SKM-1 (cell line): ENCODE measurements at regions not wholly inside any gene's neighbourhood (a gene's known extent, or its start where the extent isn't known, plus 50 kb on each side); places are given as distances from the start of the nearest gene placed in this dataset.
"Not testable (repeated sequence)": the region's sequence is repeated elsewhere in the genome, so short reads cannot be mapped to it uniquely, and the experiment has no call there.

Experiments used
- DNase-seq: peaks from one replicate; lab custom pipeline; 2025; ENCODE audit not compliant: unreplicated experiment; lab: John Stamatoyannopoulos, UW

DNA sequence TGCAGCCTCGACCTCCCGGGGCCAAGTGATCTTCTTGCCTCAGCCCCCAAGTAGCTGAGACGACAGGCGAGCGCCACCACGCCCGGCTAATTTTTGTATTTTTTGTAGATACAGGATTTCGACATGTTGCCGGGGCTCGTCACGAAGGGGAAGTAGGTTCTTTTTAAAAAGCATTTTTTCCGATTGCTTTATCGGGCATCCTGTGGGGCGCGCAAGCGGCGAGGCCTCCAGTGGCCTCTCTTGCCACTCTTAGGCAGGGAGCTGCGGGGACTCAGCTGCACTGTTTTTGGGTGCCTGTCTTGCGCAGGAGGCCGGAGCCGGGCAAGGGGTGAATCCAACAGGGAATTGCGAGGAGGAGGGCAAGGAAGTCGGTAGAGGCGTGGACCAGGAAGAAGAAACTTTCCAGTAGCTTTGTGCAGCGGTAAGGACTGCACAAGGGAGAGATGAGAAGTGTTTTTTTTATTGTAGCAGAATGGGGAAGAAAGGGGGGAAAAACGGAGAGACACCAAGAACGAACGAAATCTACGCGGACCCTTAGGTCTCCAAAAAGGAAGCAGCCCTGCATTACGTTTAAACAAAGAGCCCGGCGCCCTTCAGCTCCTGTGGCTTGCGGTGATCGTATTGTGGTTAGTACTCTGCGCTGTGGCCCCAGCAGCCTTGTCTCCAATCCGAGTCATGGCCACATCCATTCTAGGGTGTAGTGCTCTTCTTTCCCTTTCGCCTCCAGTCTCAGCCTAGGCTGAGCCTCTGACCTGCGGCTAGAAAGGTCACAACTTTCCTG lies 164.8 kb downstream of the PPIAL4G start:
- peak; percentile 91 for DNase-seq

DNA sequence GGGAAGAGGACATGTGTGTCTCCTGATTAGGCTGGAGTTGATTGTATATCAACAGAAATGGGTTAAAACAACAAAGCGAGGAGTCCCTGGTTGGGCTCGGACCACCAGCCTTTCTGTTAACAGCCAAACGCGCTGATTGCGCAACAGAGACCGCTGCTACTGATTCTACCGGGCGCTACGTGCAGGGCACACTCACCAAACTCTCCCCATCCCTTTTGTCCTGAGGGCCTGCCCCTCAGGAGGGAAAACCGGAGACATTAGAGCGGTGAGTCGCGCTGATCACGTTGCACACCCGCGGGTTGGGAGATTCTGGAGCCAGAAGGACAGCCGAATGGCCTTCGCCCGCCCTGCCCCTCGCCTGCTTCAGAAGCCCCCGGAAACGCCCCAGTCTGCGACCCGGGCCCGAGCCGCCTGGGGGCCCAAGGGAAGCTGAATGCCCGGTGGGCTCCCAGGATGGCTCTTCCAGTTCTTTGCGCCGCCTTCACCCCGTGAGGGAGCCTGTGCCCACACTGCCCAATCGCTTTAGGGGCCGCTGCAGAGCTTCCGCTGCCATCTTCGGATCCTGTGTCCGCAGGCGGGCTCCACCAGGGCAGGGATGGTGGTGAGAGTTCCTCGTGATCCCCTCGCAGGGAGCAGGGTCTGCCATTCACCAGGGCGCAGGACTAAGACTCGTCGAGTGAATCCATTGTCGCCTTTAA lies 165.4 kb upstream of the NBPF11 start:
- no peak for DNase-seq

DNA sequence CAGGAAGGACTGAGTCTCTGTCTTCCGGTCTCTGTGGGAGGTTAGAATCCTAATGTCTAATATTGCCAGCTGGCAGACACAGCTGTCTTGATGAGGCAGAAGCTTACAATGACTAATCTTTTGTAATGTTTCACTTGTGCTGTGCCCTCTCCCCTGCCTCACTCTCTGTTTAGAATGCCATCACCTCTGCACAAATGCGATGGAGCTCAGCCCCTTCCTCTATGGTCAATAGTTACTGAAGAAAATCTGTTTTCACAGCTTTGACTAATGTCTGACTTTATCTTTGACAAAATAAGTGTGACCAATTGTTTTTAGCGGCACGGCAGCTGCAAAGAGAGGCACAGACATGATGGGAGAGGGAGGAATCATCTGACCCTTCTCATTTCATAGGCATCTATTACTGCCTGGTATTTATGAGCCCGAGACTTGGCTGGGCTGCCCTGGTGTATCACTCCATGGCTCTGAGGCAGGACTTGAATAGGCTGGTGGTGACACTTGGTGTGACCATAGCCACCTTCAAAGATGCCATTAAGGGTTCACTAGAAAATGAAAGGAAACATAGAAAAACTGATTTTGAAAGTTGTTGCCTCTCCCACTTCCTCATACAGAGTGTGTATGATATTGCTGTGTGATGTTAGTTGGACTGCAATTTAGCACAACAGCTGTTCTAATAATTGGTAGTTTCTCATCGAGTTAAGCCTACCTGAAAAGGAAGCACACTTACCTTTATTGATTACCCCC lies 163.2 kb upstream of the NBPF11 start:
- DNase-seq: no peak

DNA sequence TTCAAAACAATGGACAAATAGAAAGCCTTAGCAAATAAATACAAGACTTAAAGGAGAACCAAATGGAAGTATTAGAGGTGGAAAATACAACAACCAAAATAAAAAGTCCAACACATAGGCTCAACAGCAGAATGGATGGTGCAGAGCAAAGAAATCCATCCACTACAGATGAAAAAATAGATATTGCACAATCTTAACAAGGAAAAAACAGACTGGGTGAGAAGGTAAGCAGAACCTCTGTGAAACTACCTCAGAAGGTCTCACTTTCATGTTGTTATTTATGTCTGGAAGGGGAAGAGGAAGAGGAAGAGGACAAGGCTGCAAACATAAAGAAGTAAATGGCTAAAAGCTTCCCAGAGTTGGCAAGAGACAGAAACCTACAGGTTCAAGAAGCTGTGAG lies 158.7 kb upstream of the NBPF11 start:
- no peak for DNase-seq

DNA sequence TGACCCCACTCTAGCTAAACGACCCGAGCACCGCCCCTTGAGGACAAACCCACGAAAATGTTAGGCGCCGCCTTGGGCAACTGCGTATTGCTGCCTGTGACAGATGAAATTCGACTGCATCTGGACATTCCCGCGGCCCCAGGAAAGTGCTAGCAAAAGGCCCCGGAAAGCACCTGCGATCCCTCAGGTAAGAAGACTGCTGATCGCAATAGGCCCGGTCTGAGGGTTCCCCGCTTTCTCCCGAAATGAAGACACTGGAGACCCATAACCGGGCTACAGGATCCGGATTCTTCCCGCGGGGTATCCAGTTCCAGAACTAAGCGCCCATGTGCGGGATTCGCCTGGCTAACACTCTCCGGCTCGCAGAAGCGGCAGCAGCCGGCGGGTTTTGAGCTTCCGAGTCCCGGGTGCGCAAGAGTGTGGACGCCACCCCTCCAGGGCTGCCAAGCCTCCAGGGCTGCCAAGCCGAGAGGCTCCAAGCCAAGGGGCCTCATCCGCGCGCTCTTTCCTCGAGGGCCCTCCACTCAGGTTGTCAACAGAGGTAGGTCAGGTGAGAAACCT lies 157.9 kb upstream of the NBPF11 start:
- DNase-seq: no peak

DNA sequence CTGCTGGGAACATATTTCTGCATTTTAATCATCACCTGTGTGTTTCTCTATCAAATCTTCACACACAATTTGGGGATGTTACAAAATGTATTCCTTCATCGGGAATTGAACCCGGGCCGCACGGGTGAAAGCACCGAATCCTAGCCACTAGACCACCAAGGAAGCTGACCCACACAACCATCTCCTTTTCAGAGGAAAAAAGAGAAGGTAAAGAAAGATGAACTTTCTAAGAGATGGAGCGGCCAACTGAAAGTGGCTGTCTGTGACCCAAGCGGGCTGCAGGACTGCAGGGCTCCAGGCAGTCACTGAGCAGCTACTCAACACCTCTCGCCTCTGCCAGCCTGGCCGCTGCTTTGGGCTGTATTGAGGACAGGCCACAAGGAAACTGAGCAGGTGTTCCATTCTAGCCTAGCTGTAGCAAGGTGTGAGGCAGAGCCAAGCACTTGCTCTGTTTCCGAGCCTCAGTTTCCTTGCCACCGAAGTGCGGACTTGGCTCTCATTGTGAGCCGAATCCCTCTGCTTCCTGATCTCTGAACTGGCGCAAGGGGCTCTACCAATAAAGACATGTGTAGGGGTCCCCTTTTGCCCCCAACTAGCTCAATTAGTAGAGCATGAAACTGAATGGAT lies 156.9 kb upstream of the NBPF11 start:
- no peak for DNase-seq

DNA sequence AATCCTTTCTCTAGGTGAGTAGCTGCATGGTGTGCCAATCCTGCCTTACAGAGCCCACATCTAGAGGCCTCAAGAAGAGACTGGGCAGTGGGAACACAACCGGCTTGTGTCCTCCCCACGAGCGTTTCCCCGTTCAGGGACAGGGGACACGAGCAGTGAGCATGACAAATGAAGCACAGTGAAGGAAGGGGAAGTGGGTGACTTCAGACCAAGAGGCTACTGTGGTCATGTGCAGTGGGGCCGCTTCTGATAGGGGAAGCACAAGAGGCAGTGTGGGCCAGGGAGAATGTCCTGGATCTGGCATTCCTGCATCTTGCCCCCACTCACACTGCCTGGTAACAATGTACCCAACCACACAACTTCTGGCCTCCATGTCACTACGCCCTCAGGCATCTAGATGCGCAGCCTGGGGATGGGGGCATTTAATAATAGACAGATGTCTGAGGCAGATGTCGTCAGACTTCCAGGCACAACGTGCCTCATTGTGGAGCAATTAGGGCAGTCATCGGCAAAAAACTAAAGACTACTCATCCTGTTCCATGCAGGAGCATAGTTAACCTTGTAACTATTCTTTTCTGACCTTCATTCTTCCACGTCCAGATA lies 155.6 kb upstream of the NBPF11 start:
- peak; percentile 31 for DNase-seq

DNA sequence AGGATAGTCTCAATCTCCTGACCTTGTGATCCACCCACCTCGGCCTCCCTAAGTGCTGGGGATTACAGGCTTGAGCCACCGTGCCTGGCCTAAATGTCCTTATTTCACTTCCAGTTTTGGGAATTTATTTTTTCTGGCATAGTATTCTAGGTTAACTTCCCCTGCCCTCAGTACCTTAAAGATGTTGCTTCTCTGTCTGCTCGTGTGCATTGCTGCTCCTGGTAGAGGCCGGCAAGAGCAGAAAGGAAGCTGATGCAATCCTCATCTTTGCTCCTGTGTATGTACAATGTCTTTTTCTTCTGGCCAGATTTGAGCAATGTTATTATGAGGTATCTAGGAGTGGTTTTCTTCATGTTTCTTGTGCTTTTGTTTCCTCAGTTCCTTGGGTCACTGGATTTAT lies 152.9 kb upstream of the NBPF11 start:
- DNase-seq: not testable (repeated sequence)

DNA sequence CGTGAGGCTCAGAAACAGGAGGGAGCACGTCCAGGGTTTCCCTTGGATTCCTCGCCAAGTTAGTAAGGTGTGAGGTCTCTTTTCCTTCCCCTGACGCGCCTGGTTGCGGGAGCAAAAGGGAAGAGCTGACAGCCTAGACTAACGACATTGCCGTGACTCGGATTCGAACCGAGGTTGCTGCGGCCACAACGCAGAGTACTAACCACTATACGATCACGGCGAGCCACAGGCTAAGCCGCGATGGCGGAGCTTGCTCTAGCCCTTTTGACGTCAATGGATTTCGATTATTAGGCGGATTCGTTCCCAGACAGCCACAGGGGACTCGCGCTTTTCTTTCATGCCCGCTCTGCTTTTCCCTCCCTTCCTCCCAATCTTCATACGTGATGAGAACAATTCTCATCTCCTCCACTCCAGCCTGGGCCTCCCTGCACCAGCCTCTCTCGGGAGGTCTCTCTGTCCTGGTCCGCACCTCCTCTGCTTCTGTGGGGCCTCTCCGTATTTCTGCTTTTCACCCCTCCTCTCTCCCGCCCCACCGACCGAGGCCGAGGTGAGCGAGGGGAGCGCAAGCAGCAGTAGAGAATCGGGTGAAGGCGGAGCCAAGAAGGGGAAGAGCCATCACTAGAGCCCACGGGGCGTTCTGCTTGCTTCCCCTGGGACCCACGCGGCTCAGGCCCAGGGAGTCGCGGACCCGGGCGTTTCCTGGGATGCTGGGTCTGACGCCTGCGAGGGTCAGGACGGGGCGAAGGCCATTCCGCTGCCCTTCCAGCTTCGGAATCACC lies 150.7 kb upstream of the NBPF11 start:
- DNase-seq: not testable (repeated sequence)

DNA sequence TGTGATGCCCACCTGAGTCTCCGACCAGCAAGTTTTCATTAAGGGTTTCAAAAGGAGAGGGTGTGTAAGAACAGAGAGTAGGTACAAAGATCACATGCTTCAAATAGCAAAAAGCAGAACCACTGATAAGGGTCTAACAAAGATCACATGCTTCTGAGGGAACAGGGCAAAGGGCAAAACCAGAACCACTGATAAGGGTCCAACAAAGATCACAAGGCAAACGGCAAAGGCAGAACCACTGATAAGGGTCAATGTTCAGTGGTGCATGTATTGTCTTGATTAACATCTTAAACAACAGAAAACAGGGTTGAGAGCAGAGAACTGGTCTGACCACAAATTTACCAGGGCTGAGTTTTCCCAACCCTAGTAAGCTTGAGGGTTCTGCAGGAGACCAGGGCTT lies 145.8 kb upstream of the NBPF11 start:
- not testable (repeated sequence) for DNase-seq

DNA sequence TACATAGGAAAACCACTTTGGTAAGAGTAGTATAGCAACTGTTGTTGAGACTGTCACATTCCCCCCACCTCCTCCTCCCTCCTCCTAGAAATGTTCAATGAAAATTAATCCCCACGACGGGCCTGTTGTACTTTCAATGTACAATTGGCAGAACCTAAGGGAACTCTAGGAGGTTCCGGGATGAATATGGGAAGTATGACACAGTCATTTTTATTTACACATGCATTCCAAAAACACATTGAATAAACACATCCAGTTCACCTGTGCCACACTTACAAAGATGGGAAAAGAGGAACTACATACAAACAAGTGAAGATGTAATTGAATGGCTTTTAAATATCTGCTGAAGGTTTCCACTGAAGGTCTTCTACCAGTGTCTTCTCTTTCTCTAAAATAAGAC lies 144.4 kb upstream of the NBPF11 start:
- no peak for DNase-seq

DNA sequence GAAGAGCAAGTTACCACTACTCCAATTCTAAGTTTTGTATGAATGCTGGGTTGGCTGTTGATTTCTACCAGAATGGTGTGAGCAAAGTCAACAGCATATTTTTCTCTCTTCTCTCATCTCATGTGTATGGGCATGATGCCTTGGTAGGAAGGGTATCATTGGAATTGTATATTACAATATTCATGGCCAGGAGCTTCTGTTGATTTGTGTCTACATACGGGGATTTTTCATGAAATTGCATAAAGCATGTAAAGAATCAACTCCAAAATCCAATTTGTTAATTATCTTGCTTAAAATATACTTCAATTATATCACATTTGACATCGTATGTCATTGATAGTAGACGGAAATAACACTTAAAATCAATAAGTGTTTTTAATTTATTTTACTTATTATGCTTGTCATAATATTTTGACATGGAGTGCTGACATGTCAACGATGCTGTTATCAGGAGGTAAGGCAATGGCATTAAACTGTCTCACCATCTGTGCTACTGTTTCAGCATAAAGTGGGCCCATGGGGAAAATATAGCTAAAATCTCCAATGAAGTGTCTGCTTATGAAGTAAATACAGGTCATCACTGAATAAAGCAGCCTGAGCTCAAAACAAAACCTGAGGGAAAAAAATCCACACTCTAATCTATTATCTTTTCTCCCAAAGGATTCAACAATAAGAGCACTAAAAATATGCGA lies 142.2 kb upstream of the NBPF11 start:
- DNase-seq: no peak

DNA sequence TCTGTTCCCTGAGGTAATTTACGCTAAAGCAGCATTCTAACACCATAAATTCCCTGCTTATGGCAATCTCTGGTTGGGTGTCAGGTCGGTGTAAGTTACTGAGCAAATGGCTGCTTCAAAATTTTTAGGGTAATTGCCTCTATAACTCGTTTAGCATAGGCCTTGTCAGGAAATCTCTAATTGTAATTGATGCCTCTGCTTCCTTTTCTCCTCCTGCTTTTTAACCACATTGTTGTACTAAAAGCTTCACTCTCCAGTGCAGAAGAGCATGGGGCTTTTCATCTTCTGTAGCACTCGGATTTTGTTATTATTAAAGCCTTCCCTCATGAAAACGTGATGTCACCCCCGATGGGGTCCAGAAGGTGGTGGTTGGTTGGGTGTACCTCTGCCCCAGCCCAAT lies 141.6 kb upstream of the NBPF11 start:
- DNase-seq: no peak

DNA sequence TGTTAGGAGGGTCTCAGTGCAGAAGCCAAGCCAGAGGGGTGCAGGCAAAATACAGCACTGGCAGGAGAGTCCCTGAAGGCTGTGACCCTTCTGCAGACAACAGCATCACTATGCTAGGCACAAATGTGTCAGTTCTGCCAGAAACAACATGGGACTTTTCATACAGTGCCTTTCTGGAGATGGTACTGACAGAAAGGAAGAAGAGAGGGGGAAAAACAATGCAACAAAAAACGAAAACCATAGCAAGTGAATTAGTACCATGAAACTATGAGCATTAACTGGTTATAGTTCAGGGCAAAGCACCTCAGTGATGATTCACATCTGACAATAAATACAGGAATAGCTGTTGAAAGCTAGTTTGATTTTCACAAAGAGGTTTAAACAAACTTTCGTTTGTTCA lies 140.8 kb upstream of the NBPF11 start:
- no peak for DNase-seq

DNA sequence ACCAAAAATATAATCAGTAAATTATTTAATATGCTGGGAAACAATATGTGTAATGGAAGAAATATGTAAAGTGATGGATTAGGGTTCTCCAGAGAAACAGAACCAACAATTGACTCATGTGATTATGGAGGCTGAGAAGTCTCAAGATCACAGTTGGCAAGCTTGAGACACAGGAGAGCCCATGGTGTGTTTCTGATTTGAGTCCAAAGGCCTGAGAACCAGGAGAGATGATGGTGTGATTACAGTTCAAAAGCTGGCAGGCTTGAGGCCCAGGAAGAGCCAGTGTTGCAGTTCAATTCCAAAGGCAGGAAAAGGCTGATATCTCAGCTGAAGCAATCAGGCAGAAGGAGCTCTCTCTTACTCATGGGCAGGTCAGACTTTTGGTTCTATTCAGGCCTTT lies 138.8 kb upstream of the NBPF11 start:
- DNase-seq: no peak

DNA sequence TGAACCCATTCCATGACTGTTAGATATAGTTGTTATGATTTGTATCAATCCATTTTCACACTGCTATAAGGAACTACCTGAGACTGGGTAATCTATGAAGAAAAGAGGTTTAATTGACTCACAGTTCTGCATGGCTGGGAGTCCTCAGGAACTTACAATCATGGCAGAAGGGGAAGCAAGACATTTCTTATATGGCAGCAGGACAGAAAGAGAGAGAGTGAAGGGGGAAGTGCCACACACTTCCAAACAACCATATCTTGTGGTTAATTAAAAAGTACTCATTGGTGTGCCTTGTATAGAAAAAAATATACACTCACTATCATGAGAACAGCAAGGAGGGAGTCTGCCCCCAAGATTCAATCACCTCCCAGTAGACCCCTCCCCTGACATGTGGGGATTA lies 137.6 kb upstream of the NBPF11 start:
- DNase-seq: no peak

DNA sequence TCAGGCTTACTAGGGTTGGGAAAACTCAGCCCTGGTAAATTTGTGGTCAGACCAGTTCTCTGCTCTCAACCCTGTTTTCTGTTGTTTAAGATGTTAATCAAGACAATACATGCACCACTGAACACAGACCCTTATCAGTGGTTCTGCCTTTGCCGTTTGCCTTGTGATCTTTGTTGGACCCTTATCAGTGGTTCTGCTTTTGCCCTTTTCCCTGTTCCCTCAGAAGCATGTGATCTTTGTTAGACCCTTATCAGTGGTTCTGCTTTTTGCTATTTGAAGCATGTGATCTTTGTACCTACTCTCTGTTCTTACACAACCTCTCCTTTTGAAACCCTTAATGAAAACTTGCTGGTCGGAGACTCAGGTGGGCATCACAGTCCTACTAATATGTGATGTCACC lies 133.9 kb upstream of the NBPF11 start:
- DNase-seq: not testable (repeated sequence)

DNA sequence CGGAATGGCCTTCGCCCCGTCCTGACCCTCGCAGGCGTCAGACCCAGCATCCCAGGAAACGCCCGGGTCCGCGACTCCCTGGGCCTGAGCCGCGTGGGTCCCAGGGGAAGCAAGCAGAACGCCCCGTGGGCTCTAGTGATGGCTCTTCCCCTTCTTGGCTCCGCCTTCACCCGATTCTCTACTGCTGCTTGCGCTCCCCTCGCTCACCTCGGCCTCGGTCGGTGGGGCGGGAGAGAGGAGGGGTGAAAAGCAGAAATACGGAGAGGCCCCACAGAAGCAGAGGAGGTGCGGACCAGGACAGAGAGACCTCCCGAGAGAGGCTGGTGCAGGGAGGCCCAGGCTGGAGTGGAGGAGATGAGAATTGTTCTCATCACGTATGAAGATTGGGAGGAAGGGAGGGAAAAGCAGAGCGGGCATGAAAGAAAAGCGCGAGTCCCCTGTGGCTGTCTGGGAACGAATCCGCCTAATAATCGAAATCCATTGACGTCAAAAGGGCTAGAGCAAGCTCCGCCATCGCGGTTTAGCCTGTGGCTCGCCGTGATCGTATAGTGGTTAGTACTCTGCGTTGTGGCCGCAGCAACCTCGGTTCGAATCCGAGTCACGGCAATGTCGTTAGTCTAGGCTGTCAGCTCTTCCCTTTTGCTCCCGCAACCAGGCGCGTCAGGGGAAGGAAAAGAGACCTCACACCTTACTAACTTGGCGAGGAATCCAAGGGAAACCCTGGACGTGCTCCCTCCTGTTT lies 128.9 kb upstream of the NBPF11 start:
- not testable (repeated sequence) for DNase-seq
